DMS79 treated with DMSO at 0.1 percent for 48 hours (cell line): ENCODE measurements at regions not wholly inside any gene's neighbourhood (a gene's known extent, or its start where the extent isn't known, plus 50 kb on each side); places are given as distances from the start of the nearest gene placed in this dataset.

ENCODE experiments used
- DNase-seq: peaks from one replicate; lab custom pipeline; 2025; lab: John Stamatoyannopoulos, UW

GRCh38 chr4:123497340-123497739, 100.7 kb downstream of the SPRY1 start:
- DNase-seq, result no peak

- no peak for DNase-seq
Measured at GRCh38 chr4:123501733-123502132, 105.1 kb downstream of the SPRY1 start.

GRCh38 chr4:123503698-123504363, 107.2 kb downstream of the SPRY1 start:
- DNase-seq, result no peak

GRCh38 chr4:123505095-123506010, 108.8 kb downstream of the SPRY1 start:
- peak; percentile 28 for DNase-seq

GRCh38 chr4:123506011-123506695, 109.6 kb downstream of the SPRY1 start:
- DNase-seq, result no peak

GRCh38 chr4:123507376-123507775, 110.8 kb downstream of the SPRY1 start:
- peak; percentile 28 for DNase-seq

- DNase-seq, result no peak
Measured at GRCh38 chr4:123510221-123510620, 113.6 kb downstream of the SPRY1 start.

- DNase-seq, result no peak
Measured at GRCh38 chr4:123510659-123511058, 114.1 kb downstream of the SPRY1 start.

- DNase-seq, result no peak
Measured at GRCh38 chr4:123516576-123516975, 120.0 kb downstream of the SPRY1 start.

- DNase-seq, result no peak
Measured at GRCh38 chr4:123517176-123517575, 120.6 kb downstream of the SPRY1 start.

- DNase-seq, result no peak
Measured at GRCh38 chr4:123517971-123518370, 121.4 kb downstream of the SPRY1 start.

- DNase-seq, result no peak
Measured at GRCh38 chr4:123520325-123520724, 123.7 kb downstream of the SPRY1 start.

GRCh38 chr4:123522081-123522480, 125.5 kb downstream of the SPRY1 start:
- no peak for DNase-seq

GRCh38 chr4:123522646-123523045, 126.1 kb downstream of the SPRY1 start:
- no peak for DNase-seq

- DNase-seq, result no peak
Measured at GRCh38 chr4:123524958-123525628, 128.5 kb downstream of the SPRY1 start.

GRCh38 chr4:123526511-123526910, 129.9 kb downstream of the SPRY1 start:
- no peak for DNase-seq

GRCh38 chr4:123528501-123529277, 132.1 kb downstream of the SPRY1 start:
- DNase-seq, result no peak

- DNase-seq, result no peak
Measured at GRCh38 chr4:123529278-123529568, 132.6 kb downstream of the SPRY1 start.

- no peak for DNase-seq
Measured at GRCh38 chr4:123530357-123530756, 133.8 kb downstream of the SPRY1 start.

- no peak for DNase-seq
Measured at GRCh38 chr4:123535037-123535748, 138.6 kb downstream of the SPRY1 start.

- DNase-seq, result no peak
Measured at GRCh38 chr4:123536225-123536624, 139.6 kb downstream of the SPRY1 start.
